Endodermal cell (in vitro differentiated cells): ENCODE measurements at regions not wholly inside any gene's neighbourhood (a gene's known extent, or its start where the extent isn't known, plus 50 kb on each side); places are given as distances from the start of the nearest gene placed in this dataset.

ENCODE experiments used
- DNase-seq: peaks from one replicate; pipeline ENCODE4 v3.0.0-alpha.2; 2017
- H3K27ac ChIP-seq: 2 replicates; pipeline ENCODE4 v1.5.1; 2013; ENCODE audit warnings: mild to moderate bottlenecking, low read depth, low read length, moderate library complexity
- H3K27me3 ChIP-seq: 2 replicates; pipeline ENCODE4 v1.6.1; 2013; ENCODE audit warnings: mild to moderate bottlenecking, low read length, moderate library complexity; ENCODE audit not compliant: insufficient read depth, control insufficient read depth, poor library complexity, severe bottlenecking
- H3K36me3 ChIP-seq: 2 replicates; pipeline ENCODE4 v1.7.0; 2013; ENCODE audit warnings: mild to moderate bottlenecking, low read length, moderate library complexity; ENCODE audit not compliant: control insufficient read depth, insufficient read depth
- H3K4me1 ChIP-seq: one replicate; pipeline ENCODE4 v1.7.0; 2013; ENCODE audit warnings: low read length; ENCODE audit not compliant: control insufficient read depth, insufficient read depth
- H3K4me3 ChIP-seq: 2 replicates; pipeline ENCODE4 v1.5.1; 2013; ENCODE audit warnings: mild to moderate bottlenecking, low read length, moderate library complexity
- H3K9ac ChIP-seq: 2 replicates; pipeline ENCODE4 v1.6.1; 2013; ENCODE audit warnings: mild to moderate bottlenecking, low read length, moderate library complexity; ENCODE audit not compliant: poor library complexity, severe bottlenecking; ENCODE audit errors: extremely low read depth
- H3K9me3 ChIP-seq: 2 replicates; pipeline ENCODE4 v1.6.1; 2013; ENCODE audit warnings: mild to moderate bottlenecking, low read length, moderate library complexity; ENCODE audit not compliant: control insufficient read depth
- H3K27ac Mint-ChIP-seq: 2 replicates; pipeline ENCODE4 v1.8.0; 2020; ENCODE audit warnings: mixed read lengths
- H3K27me3 Mint-ChIP-seq: 2 replicates; pipeline ENCODE4 v1.8.0; 2021; ENCODE audit warnings: mild to moderate bottlenecking, mixed read lengths; ENCODE audit not compliant: insufficient read depth
- H3K36me3 Mint-ChIP-seq: 2 replicates; pipeline ENCODE4 v1.8.0; 2020; ENCODE audit warnings: low read depth, mixed read lengths
- H3K4me1 Mint-ChIP-seq: 2 replicates; pipeline ENCODE4 v1.8.0; 2020; ENCODE audit warnings: mixed read lengths
- H3K4me3 Mint-ChIP-seq: 2 replicates; pipeline ENCODE4 v1.8.0; 2020; ENCODE audit warnings: mild to moderate bottlenecking, moderate library complexity, mixed read lengths
- H3K9me3 Mint-ChIP-seq: 2 replicates; pipeline ENCODE4 v1.8.0; 2020; ENCODE audit warnings: mild to moderate bottlenecking, mixed read lengths
- WGBS, 2 experiments: methylation state at CpG; one replicate each; pipeline versions ENCODE4 v1.1.5 to v1.1.7; 2013; ENCODE audit warnings: missing lambda C conversion rate in 2 of 2, mixed read lengths in 1 of 2; ENCODE audit not compliant: insufficient coverage in 1 of 2, insufficient read length in 1 of 2; 5-methylcytosine and 5-hydroxymethylcytosine counted together
- TF ChIP-seq, protein P1 (sequence below): fragments of 200-600 bp; sonication (generic); conservative IDR thresholded peaks from 2 replicates; pipeline ENCODE4 v1.5.0; 2021; ENCODE audit warnings: antibody characterized with exemption, mild to moderate bottlenecking

DNA sequence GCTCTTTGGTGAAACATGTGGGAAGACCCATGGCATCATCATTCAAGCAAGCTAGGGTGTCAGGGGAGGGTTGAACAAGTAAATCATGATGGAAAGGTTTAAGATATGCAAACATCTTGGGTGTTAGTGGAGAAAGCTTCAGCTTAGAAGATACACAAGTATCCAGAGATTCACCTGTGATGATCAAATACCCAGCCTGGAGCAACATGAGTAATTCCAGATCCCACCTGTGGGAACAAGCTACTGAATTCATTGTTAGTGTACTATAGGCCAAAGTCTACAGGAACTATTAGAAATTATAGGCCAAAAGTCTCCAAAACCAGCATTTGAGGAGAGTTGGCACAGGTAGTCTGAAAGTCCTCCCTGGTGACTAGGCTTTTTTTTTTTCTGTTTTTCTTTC, 499.9 kb downstream of the NUF2 start:
- Mint-ChIP-seq H3K4me1 (no peaks in the 10 kb centered on the region), H3K27me3 (no peaks in the 10 kb centered on the region), H3K36me3 (no peaks in the 10 kb centered on the region), H3K4me3 (no peak overlapping the region), H3K9me3 (no peaks in the 10 kb centered on the region), H3K27ac (no peak overlapping the region)
- TF ChIP-seq, protein P1, sequence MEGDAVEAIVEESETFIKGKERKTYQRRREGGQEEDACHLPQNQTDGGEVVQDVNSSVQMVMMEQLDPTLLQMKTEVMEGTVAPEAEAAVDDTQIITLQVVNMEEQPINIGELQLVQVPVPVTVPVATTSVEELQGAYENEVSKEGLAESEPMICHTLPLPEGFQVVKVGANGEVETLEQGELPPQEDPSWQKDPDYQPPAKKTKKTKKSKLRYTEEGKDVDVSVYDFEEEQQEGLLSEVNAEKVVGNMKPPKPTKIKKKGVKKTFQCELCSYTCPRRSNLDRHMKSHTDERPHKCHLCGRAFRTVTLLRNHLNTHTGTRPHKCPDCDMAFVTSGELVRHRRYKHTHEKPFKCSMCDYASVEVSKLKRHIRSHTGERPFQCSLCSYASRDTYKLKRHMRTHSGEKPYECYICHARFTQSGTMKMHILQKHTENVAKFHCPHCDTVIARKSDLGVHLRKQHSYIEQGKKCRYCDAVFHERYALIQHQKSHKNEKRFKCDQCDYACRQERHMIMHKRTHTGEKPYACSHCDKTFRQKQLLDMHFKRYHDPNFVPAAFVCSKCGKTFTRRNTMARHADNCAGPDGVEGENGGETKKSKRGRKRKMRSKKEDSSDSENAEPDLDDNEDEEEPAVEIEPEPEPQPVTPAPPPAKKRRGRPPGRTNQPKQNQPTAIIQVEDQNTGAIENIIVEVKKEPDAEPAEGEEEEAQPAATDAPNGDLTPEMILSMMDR = no peak
- no peaks in the 10 kb centered on the region for H3K27me3 ChIP-seq
- no peak overlapping the region for H3K9ac ChIP-seq
- no peaks in the 10 kb centered on the region for H3K36me3 ChIP-seq
- H3K27ac ChIP-seq = no peak overlapping the region
- no peak overlapping the region for H3K4me3 ChIP-seq
- no peaks in the 10 kb centered on the region for H3K4me1 ChIP-seq
- no peaks in the 10 kb centered on the region for H3K9me3 ChIP-seq
- no peak for DNase-seq

DNA sequence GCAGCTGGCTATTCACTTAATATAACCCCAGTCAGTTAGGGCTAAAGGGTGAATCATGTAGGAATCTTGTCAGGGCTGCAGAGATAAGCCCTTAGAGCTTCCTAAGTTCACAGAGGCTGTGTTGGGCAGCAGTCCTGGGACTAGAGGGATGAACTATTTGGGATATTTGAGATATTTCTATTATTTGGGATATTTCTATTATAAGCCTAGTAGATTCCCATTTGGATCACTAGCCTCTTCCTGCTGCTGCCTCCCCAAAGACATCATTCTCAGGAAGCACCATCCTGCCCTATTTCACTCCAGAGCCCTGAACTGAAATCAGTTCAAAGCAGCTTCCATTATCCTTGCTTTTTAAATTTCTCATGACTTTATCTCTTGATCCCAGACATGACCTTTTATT, 501.3 kb downstream of the NUF2 start:
- Histone ChIP-seq H3K27me3 (no peaks in the 10 kb centered on the region), H3K4me1 (no peaks in the 10 kb centered on the region), H3K9me3 (no peaks in the 10 kb centered on the region), H3K36me3 (no peaks in the 10 kb centered on the region), H3K9ac (no peak overlapping the region), H3K4me3 (no peak overlapping the region), H3K27ac (no peak overlapping the region)
- TF ChIP-seq, protein P1 = no peak
- H3K4me1 Mint-ChIP-seq = no peaks in the 10 kb centered on the region
- no peaks in the 10 kb centered on the region for H3K27me3 Mint-ChIP-seq
- no peaks in the 10 kb centered on the region for H3K36me3 Mint-ChIP-seq
- no peak overlapping the region for H3K27ac Mint-ChIP-seq
- no peak overlapping the region for H3K4me3 Mint-ChIP-seq
- H3K9me3 Mint-ChIP-seq = no peaks in the 10 kb centered on the region
- no peak for DNase-seq

DNA sequence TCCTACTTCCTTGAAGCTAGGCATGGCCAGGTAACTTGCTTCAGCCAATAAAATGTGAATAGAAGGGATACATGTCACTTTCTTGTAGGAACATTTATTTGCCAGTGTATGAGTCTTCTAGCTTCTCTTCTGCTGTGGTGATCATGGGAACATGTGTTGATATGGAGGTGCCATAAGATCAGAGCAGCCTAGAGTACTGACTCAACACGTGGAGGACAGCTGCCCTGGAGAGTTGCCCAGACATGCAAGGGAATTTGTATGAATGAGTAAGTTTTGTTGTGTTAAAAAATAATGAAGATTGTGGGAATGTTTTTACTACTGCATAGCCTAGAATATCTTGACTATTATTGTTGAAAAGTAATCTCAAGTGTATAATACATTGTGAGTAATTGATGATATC, 502.3 kb downstream of the NUF2 start:
- Mint-ChIP-seq H3K36me3 (no peaks in the 10 kb centered on the region), H3K4me3 (no peak overlapping the region), H3K4me1 (no peaks in the 10 kb centered on the region), H3K27ac (no peak overlapping the region), H3K27me3 (no peaks in the 10 kb centered on the region), H3K9me3 (no peaks in the 10 kb centered on the region)
- Histone ChIP-seq H3K27me3 (no peaks in the 10 kb centered on the region), H3K9ac (no peak overlapping the region), H3K27ac (no peak overlapping the region), H3K36me3 (no peaks in the 10 kb centered on the region), H3K9me3 (no peaks in the 10 kb centered on the region), H3K4me3 (no peak overlapping the region), H3K4me1 (no peaks in the 10 kb centered on the region)
- DNase-seq = no peak
- WGBS, 2 experiments = 88 to 100% methylated on average over 1 of the region's 1 CpG
- TF ChIP-seq, protein P1 = no peak
